C4-2B (cell line): ENCODE measurements at regions not wholly inside any gene's neighbourhood (a gene's known extent, or its start where the extent isn't known, plus 50 kb on each side); places are given as distances from the start of the nearest gene placed in this dataset.

Experiments
- CTCF ChIP-seq: fragments of 450-650 bp; conservative IDR thresholded peaks from 2 replicates; pipeline ENCODE4 v1.5.1; 2017; ENCODE audit warnings: mild to moderate bottlenecking
- ZFX ChIP-seq: fragments of 450-650 bp; IDR thresholded peaks from 2 replicates; pipeline ENCODE4 v1.6.1; 2017

GRCh38 chr3:160134454-160134853 is 90.8 kb upstream of the C3orf80 start:
- TF ChIP-seq CTCF = no peak
- TF ChIP-seq ZFX = no peak
